Caco-2 (cell line): ENCODE measurements at regions not wholly inside any gene's neighbourhood (a gene's known extent, or its start where the extent isn't known, plus 50 kb on each side); places are given as distances from the start of the nearest gene placed in this dataset.

Experiments used
- BruUV-seq: library from RNA; stranded (reverse); fragments of 400-500 nt; replicated peaks from 2 replicates; lab custom pipeline; 2021; lab: Mats Ljungman, UMichigan
- CTCF ChIA-PET: fragments of 300-600 bp; sonication (Branson Sonifier 250); formaldehyde crosslinking; loops from one replicate; lab custom pipeline; 2022; ENCODE audit warnings: antibody characterized with exemption; lab: Charles Lee
- POLR2A ChIA-PET: fragments of 300-600 bp; sonication (Branson Sonifier 250); formaldehyde crosslinking; loops from one replicate; lab custom pipeline; 2022; ENCODE audit warnings: antibody characterized with exemption; lab: Charles Lee
- DNase-seq, 2 experiments: peaks; one replicate each; pipeline versions ENCODE4 v3.0.0 to v3.0.0-alpha.2; 2020 to 2022
- H3K27me3 ChIP-seq: replicated peaks from 2 replicates; pipeline ENCODE4 v1.6.0; 2011; ENCODE audit warnings: low read length; ENCODE audit not compliant: control insufficient read depth, insufficient read depth
- H3K36me3 ChIP-seq: 2 replicates; pipeline ENCODE4 v1.5.1; 2011; ENCODE audit warnings: low read length; ENCODE audit not compliant: control insufficient read depth, insufficient read depth
- H3K4me1 ChIP-seq: fragments of 250-450 bp; sonication (Bioruptor Pico); 2 replicates; pipeline ENCODE4 v1.5.1; 2020; ENCODE audit warnings: mild to moderate bottlenecking
- H3K4me3 ChIP-seq: 2 replicates; pipeline ENCODE4 v1.5.1; 2011; ENCODE audit warnings: low read depth, mild to moderate bottlenecking, control low read depth, low read length
- H3K9me3 ChIP-seq: fragments of 250-450 bp; sonication (Bioruptor Pico); 2 replicates; pipeline ENCODE4 v1.5.1; 2020; ENCODE audit warnings: mild to moderate bottlenecking, moderate library complexity
- H3K27ac Mint-ChIP-seq: one replicate; pipeline ENCODE4 v1.8.0; 2022; ENCODE audit warnings: mixed read lengths; ENCODE audit not compliant: unreplicated experiment
- H3K27me3 Mint-ChIP-seq: one replicate; pipeline ENCODE4 v1.8.0; 2022; ENCODE audit warnings: mixed read lengths; ENCODE audit not compliant: insufficient read depth, unreplicated experiment
- H3K36me3 Mint-ChIP-seq: one replicate; pipeline ENCODE4 v1.8.0; 2022; ENCODE audit warnings: mild to moderate bottlenecking, mixed read lengths; ENCODE audit not compliant: insufficient read depth, unreplicated experiment
- H3K4me1 Mint-ChIP-seq: one replicate; pipeline ENCODE4 v1.8.0; 2022; ENCODE audit warnings: low read depth, mixed read lengths; ENCODE audit not compliant: unreplicated experiment
- H3K4me3 Mint-ChIP-seq: one replicate; pipeline ENCODE4 v1.8.0; 2022; ENCODE audit warnings: mild to moderate bottlenecking, moderate library complexity, mixed read lengths; ENCODE audit not compliant: unreplicated experiment
- H3K9me3 Mint-ChIP-seq: one replicate; pipeline ENCODE4 v1.8.0; 2022; ENCODE audit warnings: mixed read lengths; ENCODE audit not compliant: unreplicated experiment
- intact Hi-C: fragments of 100-400 bp; cut with micrococcal nuclease; formaldehyde crosslinking; loops from one replicate; pipeline ENCODE4 v1.10.0; 2022; ENCODE audit not compliant: unreplicated experiment
- TF ChIP-seq, protein P1 (sequence below), 2 experiments: fragments of 200-600 bp in 1 of 2; IDR thresholded peaks; 1 replicate in 1 of 2; 2 replicates in 1 of 2; pipeline versions ENCODE4 v1.5.1 to v1.8.0; 2011 to 2022; ENCODE audit warnings: antibody characterized with exemption in 1 of 2, control low read depth in 1 of 2, inconsistent platforms in 1 of 2, low read depth in 1 of 2, low read length in 1 of 2, mild to moderate bottlenecking in 1 of 2, moderate library complexity in 1 of 2; ENCODE audit not compliant: insufficient read depth in 1 of 2, severe bottlenecking in 1 of 2, unreplicated experiment in 1 of 2

DNA sequence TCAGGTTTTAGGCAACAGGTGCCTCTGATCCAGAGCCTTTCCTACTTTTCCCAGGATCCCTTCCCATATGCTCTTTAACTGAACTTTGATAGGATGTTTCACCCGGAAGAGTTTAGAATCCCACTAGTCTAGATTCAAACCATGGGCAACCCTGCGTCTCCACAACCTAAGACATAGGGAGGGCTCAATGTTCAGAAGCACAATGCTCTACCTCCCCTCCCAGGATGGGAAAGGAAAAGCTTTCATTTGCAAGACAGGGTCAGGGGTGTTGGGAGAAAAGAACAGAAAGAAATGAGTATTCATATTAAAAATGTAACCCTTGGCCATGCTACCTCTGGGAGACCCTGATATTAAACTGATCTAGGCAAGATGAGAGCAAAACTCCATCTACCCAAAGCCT lies 230.4 kb downstream of the MREG start:
- Histone ChIP-seq H3K27me3 (no peaks in the 10 kb centered on the region), H3K4me3 (no peak overlapping the region), H3K9me3 (no peaks in the 10 kb centered on the region), H3K4me1 (peaks cover 13% of the 10 kb centered on the region), H3K36me3 (no peaks in the 10 kb centered on the region)
- Mint-ChIP-seq H3K4me3 (no peak overlapping the region), H3K9me3 (peaks cover 6% of the 10 kb centered on the region), H3K27me3 (no peaks in the 10 kb centered on the region), H3K4me1 (peaks cover 7% of the 10 kb centered on the region), H3K27ac (no peak overlapping the region), H3K36me3 (no peaks in the 10 kb centered on the region)
- ChIA-PET POLR2A (no interaction called here), CTCF (no interaction called here)
- no TSS peak for BruUV-seq
- TF ChIP-seq, protein P1, sequence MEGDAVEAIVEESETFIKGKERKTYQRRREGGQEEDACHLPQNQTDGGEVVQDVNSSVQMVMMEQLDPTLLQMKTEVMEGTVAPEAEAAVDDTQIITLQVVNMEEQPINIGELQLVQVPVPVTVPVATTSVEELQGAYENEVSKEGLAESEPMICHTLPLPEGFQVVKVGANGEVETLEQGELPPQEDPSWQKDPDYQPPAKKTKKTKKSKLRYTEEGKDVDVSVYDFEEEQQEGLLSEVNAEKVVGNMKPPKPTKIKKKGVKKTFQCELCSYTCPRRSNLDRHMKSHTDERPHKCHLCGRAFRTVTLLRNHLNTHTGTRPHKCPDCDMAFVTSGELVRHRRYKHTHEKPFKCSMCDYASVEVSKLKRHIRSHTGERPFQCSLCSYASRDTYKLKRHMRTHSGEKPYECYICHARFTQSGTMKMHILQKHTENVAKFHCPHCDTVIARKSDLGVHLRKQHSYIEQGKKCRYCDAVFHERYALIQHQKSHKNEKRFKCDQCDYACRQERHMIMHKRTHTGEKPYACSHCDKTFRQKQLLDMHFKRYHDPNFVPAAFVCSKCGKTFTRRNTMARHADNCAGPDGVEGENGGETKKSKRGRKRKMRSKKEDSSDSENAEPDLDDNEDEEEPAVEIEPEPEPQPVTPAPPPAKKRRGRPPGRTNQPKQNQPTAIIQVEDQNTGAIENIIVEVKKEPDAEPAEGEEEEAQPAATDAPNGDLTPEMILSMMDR (IDR thresholded peaks at IDR 0.05; ENCODE audit: insufficient read depth in 1 of 2, low read depth in 1 of 2, low read length in 1 of 2, severe bottlenecking in 1 of 2, unreplicated experiment in 1 of 2), result no peak
- DNase-seq, result no peak
- intact Hi-C loops, result loop anchor here (2.0 kb wide), 1 partner anchor 328 kb away; no protein-coding TSS in a partner anchor

- Histone ChIP-seq H3K9me3 (no peaks in the 10 kb centered on the region), H3K36me3 (no peaks in the 10 kb centered on the region), H3K27me3 (no peaks in the 10 kb centered on the region), H3K4me1 (peaks cover 9% of the 10 kb centered on the region), H3K4me3 (no peak overlapping the region)
- peaks cover 7% of the 10 kb centered on the region for H3K4me1 Mint-ChIP-seq
- intact Hi-C loops, result loop anchor here (2.0 kb wide), 1 partner anchor 327 kb away; no protein-coding TSS in a partner anchor
- POLR2A ChIA-PET, result no interaction called here
- H3K27ac Mint-ChIP-seq, result no peak overlapping the region
- H3K9me3 Mint-ChIP-seq, result peaks cover 6% of the 10 kb centered on the region
- no peak overlapping the region for H3K4me3 Mint-ChIP-seq
- H3K36me3 Mint-ChIP-seq, result no peaks in the 10 kb centered on the region
- no peak for DNase-seq
- CTCF ChIA-PET, result no interaction called here
- no peaks in the 10 kb centered on the region for H3K27me3 Mint-ChIP-seq
- TF ChIP-seq, protein P1 (IDR thresholded peaks at IDR 0.05; ENCODE audit: insufficient read depth in 1 of 2, low read depth in 1 of 2, low read length in 1 of 2, severe bottlenecking in 1 of 2, unreplicated experiment in 1 of 2), result no peak
- BruUV-seq, result no TSS peak
Observed at GRCh38 chr2:215782295-215782694, 231.1 kb downstream of the MREG start.

DNA sequence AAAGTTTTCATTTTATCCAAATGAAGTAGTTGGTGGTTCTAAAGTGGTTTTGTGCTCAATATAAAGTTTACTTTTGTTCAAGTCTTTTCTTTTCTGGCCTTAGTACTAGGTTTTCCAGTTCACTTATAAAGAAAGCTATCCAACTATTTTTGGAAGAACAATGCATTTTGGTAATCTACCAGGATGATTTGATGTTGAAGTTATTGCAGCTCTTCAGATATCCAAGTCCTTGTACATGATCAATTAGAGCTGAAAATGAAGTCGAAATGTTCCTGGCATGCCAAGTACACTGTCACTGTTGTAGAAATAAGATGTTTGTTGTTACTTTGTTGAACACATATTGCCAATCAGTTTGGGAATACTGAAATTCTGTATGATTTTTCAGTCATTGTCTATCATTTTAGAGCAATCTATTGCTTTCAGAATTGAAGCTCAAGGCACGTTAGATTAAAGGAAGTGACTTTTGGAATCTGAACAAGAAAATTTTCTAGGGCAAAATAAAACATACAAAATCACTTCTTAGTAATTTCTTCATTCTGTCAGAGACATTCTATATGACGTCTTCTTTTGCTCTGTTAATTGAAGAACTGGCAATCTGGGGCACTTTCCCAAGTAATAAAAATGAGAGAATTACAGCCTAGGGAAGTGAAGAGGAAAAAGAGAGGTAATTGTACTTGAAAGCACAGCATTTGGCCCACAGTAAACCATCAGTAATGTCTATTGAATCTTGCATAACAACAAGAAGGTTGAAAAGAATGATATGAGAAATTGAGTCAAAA lies 232.3 kb downstream of the MREG start:
- Histone ChIP-seq H3K4me1 (peaks cover 8% of the 10 kb centered on the region), H3K36me3 (no peaks in the 10 kb centered on the region), H3K27me3 (no peaks in the 10 kb centered on the region), H3K9me3 (no peaks in the 10 kb centered on the region), H3K4me3 (no peak overlapping the region)
- intact Hi-C loops, result no loop called here
- H3K36me3 Mint-ChIP-seq, result no peaks in the 10 kb centered on the region
- ChIA-PET POLR2A (no interaction called here), CTCF (no interaction called here)
- DNase-seq, result no peak
- TF ChIP-seq, protein P1 (IDR thresholded peaks at IDR 0.05; ENCODE audit: insufficient read depth in 1 of 2, low read depth in 1 of 2, low read length in 1 of 2, severe bottlenecking in 1 of 2, unreplicated experiment in 1 of 2), result no peak
- H3K4me3 Mint-ChIP-seq, result no peak overlapping the region
- peaks cover 7% of the 10 kb centered on the region for H3K4me1 Mint-ChIP-seq
- no TSS peak for BruUV-seq
- peaks cover 10% of the 10 kb centered on the region for H3K9me3 Mint-ChIP-seq
- H3K27me3 Mint-ChIP-seq, result no peaks in the 10 kb centered on the region
- no peak overlapping the region for H3K27ac Mint-ChIP-seq
